SU-DHL-6 (cell line): ENCODE measurements at regions not wholly inside any gene's neighbourhood (a gene's known extent, or its start where the extent isn't known, plus 50 kb on each side); places are given as distances from the start of the nearest gene placed in this dataset.

Experiments
- H2AFZ ChIP-seq: fragments of 200-600 bp; sonication (generic); 2 replicates; pipeline ENCODE4 v1.6.1; 2014; ENCODE audit warnings: low read depth, mild to moderate bottlenecking, moderate library complexity, mixed read lengths, antibody characterized with exemption, low read length; ENCODE audit not compliant: severe bottlenecking
- H3F3A ChIP-seq: fragments of 200-600 bp; shearing (Covaris generic); 2 replicates; pipeline ENCODE4 v1.6.0; 2016; ENCODE audit warnings: antibody characterized with exemption, mild to moderate bottlenecking; ENCODE audit not compliant: insufficient read depth
- H3K27ac ChIP-seq: fragments of 200-600 bp; sonication (generic); 2 replicates; pipeline ENCODE4 v1.5.1; 2016; ENCODE audit warnings: low read depth, mild to moderate bottlenecking, low read length, moderate library complexity, mixed read lengths
- H3K27me3 ChIP-seq: fragments of 200-600 bp; sonication (generic), shearing (Covaris generic); 2 replicates; pipeline ENCODE4 v1.6.0; 2014; ENCODE audit warnings: mild to moderate bottlenecking, low read length
- H3K36me3 ChIP-seq: fragments of 200-600 bp; sonication (generic); 2 replicates; pipeline ENCODE4 v1.6.1; 2014; ENCODE audit warnings: mild to moderate bottlenecking, low read length, mixed read lengths
- H3K4me2 ChIP-seq: fragments of 300-600, 200-600 bp; shearing (Covaris generic), sonication (generic); 2 replicates; pipeline ENCODE4 v1.6.0; 2014; ENCODE audit warnings: low read length, low read depth, mild to moderate bottlenecking; ENCODE audit not compliant: poor library complexity, severe bottlenecking
- H3K4me3 ChIP-seq: fragments of 200-600 bp; sonication (generic); 2 replicates; pipeline ENCODE4 v1.5.1; 2014; ENCODE audit warnings: antibody characterized with exemption, low read length, mild to moderate bottlenecking, mixed read lengths; ENCODE audit not compliant: insufficient read depth, poor library complexity, severe bottlenecking
- H3K79me2 ChIP-seq: fragments of 200-600 bp; sonication (generic); 2 replicates; pipeline ENCODE4 v1.6.1; 2014; ENCODE audit warnings: mild to moderate bottlenecking, low read length, moderate library complexity; ENCODE audit not compliant: insufficient read depth
- H3K9ac ChIP-seq: fragments of 200-600 bp; sonication (generic); 2 replicates; pipeline ENCODE4 v1.7.0; 2014; ENCODE audit warnings: mild to moderate bottlenecking, low read length
- H3K9me2 ChIP-seq: fragments of 200-600 bp; sonication (generic); replicated peaks from 2 replicates; pipeline ENCODE4 v1.6.1; 2014; ENCODE audit warnings: low read length; ENCODE audit not compliant: insufficient read depth
- H3K9me3 ChIP-seq: fragments of 200-600 bp; sonication (generic); 2 replicates; pipeline ENCODE4 v1.6.1; 2014; ENCODE audit warnings: low read length, mixed read lengths; ENCODE audit not compliant: insufficient read depth
- H4K20me1 ChIP-seq: fragments of 200-600 bp; sonication (generic); 2 replicates; pipeline ENCODE4 v1.6.1; 2014; ENCODE audit warnings: low read depth, mild to moderate bottlenecking, antibody characterized with exemption, low read length, moderate library complexity, mixed read lengths
- CTCF ChIP-seq: fragments of 200-600 bp; sonication (generic); IDR thresholded peaks from one replicate; pipeline ENCODE4 v1.5.1; 2017; ENCODE audit warnings: antibody characterized with exemption, mild to moderate bottlenecking, low read length, moderate library complexity; ENCODE audit not compliant: insufficient read depth, poor library complexity, severe bottlenecking
- EZH2phosphoT487 ChIP-seq: fragments of 200-600 bp; sonication (generic), shearing (Covaris generic); conservative IDR thresholded peaks from 2 replicates; pipeline ENCODE4 v1.6.1; 2018; ENCODE audit warnings: mild to moderate bottlenecking, antibody characterized with exemption, low read length, moderate library complexity, mixed read lengths

- H3F3A ChIP-seq: no peaks in the 10 kb centered on the region
- H2AFZ ChIP-seq: no peak overlapping the region
- TF ChIP-seq CTCF (no peak), EZH2phosphoT487 (no peak)
- no peaks in the 10 kb centered on the region for H3K36me3 ChIP-seq
- H3K9me3 ChIP-seq: 0 out of 2 replicates have a peak, but pooled peaks cover 6% of the 10 kb centered on the region
- H3K9me2 ChIP-seq: no peaks in the 10 kb centered on the region
- no peak overlapping the region for H3K9ac ChIP-seq
- H3K4me3 ChIP-seq: no peak overlapping the region
- no peaks in the 10 kb centered on the region for H3K79me2 ChIP-seq
- no peaks in the 10 kb centered on the region for H4K20me1 ChIP-seq
- no peak overlapping the region for H3K4me2 ChIP-seq
- no peak overlapping the region for H3K27ac ChIP-seq
- no peaks in the 10 kb centered on the region for H3K27me3 ChIP-seq
Observed at GRCh38 chr5:174363934-174364333, 318.4 kb downstream of the NSG2 start.

- no peak overlapping the region for H3K27ac ChIP-seq
- H2AFZ ChIP-seq: no peak overlapping the region
- no peaks in the 10 kb centered on the region for H3F3A ChIP-seq
- TF ChIP-seq CTCF: no peak
- TF ChIP-seq EZH2phosphoT487: no peak
- H3K27me3 ChIP-seq: no peaks in the 10 kb centered on the region
- no peaks in the 10 kb centered on the region for H3K79me2 ChIP-seq
- no peaks in the 10 kb centered on the region for H3K9me2 ChIP-seq
- H3K36me3 ChIP-seq: no peaks in the 10 kb centered on the region
- H3K4me2 ChIP-seq: no peak overlapping the region
- 0 out of 2 replicates have a peak, but pooled peaks cover 6% of the 10 kb centered on the region for H3K9me3 ChIP-seq
- no peak overlapping the region for H3K9ac ChIP-seq
- H4K20me1 ChIP-seq: no peaks in the 10 kb centered on the region
- H3K4me3 ChIP-seq: no peak overlapping the region
Observed at GRCh38 chr5:174364676-174365075, 319.2 kb downstream of the NSG2 start.

- TF ChIP-seq CTCF: no peak
- TF ChIP-seq EZH2phosphoT487: no peak
- no peak overlapping the region for H2AFZ ChIP-seq
- no peaks in the 10 kb centered on the region for H3K36me3 ChIP-seq
- H3F3A ChIP-seq: no peaks in the 10 kb centered on the region
- H3K9me2 ChIP-seq: no peaks in the 10 kb centered on the region
- H3K4me2 ChIP-seq: no peak overlapping the region
- no peaks in the 10 kb centered on the region for H3K27me3 ChIP-seq
- H4K20me1 ChIP-seq: no peaks in the 10 kb centered on the region
- H3K9ac ChIP-seq: no peak overlapping the region
- no peaks in the 10 kb centered on the region for H3K79me2 ChIP-seq
- no peak overlapping the region for H3K4me3 ChIP-seq
- no peaks in the 10 kb centered on the region for H3K9me3 ChIP-seq
- no peak overlapping the region for H3K27ac ChIP-seq
Observed at GRCh38 chr5:174371600-174372094, 326.1 kb downstream of the NSG2 start.
